Cardiac fibroblast (primary cell): ENCODE measurements at regions not wholly inside any gene's neighbourhood (a gene's known extent, or its start where the extent isn't known, plus 50 kb on each side); places are given as distances from the start of the nearest gene placed in this dataset.

Experiments used
- DNase-seq, 2 donors: peaks; one replicate each; pipeline versions ENCODE4 v3.0.0 to v3.0.0-alpha.2; 2010; ENCODE audit warnings: low read depth in 2 of 2
- H3K4me3 ChIP-seq, 2 donors: replicated peaks in 1 of 2; 1 replicate in 1 of 2; 2 replicates in 1 of 2; pipeline ENCODE4 v1.5.1; 2011; ENCODE audit warnings: low read depth in 2 of 2, low read length in 2 of 2, mild to moderate bottlenecking in 2 of 2, moderate library complexity in 1 of 2
- CTCF ChIP-seq: IDR thresholded peaks from one replicate; pipeline ENCODE4 v1.5.1; 2011; ENCODE audit warnings: low read depth, mild to moderate bottlenecking, low read length, inconsistent platforms

GRCh38 chr6:100153636-100154275 is 159.7 kb upstream of the MCHR2 start:
- no peak overlapping the region for H3K4me3 ChIP-seq
- no peak for DNase-seq
- no peak for TF ChIP-seq CTCF

DNA sequence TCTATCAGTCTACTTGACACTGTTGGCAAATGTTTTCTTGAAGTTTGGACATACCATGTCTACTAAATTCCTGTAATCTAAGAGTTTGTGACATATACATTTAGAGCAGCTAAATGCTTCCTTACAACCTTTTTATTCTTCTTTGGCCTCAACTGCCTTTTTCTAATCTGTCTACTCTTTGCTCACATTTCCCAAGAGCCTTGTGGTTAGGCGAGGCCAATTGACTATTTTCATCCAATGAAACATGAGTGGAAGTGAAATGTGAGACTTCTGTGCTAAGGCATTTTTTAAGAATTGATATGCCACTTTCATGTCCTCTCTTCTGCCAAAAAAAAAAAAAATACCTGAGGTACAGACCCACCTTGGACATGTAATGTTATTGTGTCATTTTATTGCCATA is 158.2 kb upstream of the MCHR2 start:
- H3K4me3 ChIP-seq = no peak overlapping the region
- no peak for TF ChIP-seq CTCF
- DNase-seq = peak in 1 of 2 donors; percentile 24

DNA sequence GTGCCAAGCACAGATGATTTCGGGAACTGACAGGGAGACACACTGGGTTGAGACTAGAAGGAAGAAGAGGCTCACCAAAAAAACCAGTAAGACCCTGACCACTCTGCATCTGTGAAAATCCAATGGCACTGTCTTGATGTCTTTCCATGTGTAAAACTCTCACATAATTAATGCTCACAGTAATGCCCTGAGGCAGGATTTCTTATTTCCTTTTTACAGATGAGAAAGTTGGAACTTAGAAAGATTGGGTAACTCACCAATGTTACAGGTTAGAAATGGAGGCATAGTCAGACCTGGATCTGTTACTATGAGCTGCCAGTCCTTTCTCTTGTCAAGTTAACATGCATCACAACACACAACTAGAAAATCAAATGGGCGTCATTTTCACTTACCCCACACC is 151.0 kb upstream of the MCHR2 start:
- DNase-seq = no peak
- TF ChIP-seq CTCF = no peak
- no peak overlapping the region for H3K4me3 ChIP-seq

DNA sequence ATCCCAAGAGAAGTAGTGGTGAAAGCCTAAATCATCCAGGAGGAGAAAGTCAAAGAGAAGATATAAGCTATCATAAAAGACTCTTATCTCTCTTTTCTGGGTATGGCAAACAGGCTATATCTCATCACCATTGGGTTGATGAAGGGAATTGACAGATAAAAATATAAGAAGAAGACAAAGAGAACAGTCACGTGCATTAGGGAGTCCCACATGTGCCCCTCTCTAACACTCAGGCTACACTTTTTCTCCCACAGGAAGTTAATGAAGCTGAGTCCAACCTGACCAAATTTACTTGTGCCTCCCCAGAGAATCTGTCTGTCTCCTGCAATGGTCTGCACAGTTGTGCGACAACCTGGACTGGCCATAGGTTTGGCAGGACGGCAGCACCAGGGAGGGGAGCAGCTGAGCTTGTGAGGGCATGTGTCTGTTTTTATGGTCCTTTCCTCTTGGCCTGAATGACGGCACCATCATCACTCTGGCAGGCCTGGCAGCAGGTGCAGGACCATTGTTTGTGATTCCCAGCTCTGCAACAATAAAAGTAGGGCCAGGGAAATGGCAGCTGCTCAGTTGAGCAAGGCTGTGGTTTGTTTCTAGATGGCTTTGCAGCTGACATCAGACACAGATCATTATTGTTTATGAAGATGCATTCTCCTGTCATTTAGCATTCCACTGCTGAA is 144.5 kb upstream of the MCHR2 start:
- no peak for DNase-seq
- no peak overlapping the region for H3K4me3 ChIP-seq
- no peak for TF ChIP-seq CTCF

DNA sequence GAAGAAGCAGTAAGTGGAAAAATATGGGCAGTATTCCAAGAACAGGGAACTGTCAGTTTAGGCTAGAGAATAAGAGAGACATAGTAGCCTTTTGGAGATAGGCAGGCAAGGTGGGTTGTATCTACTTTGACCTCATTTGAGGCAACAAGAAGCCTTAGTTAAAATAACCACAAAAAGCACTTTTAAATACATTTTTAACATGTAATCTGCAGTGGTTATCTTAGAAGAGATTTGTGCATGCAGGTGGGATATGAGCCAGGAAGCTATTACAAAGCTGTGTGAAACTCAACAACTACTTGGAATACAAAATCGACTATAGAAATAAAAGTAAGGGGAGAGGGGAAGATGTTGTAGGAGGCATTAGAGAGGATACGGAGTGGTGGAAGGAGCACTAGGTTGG is 143.7 kb upstream of the MCHR2 start:
- TF ChIP-seq CTCF = no peak
- no peak for DNase-seq
- H3K4me3 ChIP-seq = no peak overlapping the region

GRCh38 chr6:100136590-100136989 is 142.6 kb upstream of the MCHR2 start:
- no peak overlapping the region for H3K4me3 ChIP-seq
- DNase-seq = no peak
- no peak for TF ChIP-seq CTCF
